K562 (cell line): ENCODE measurements at regions not wholly inside any gene's neighbourhood (a gene's known extent, or its start where the extent isn't known, plus 50 kb on each side); places are given as distances from the start of the nearest gene placed in this dataset.

Experiments
- CCNT2 ChIP-seq: IDR thresholded peaks from 2 replicates; pipeline ENCODE4 v1.6.1; 2011; ENCODE audit warnings: borderline replicate concordance, low read depth, mild to moderate bottlenecking, moderate library complexity, mixed read lengths, low read length; ENCODE audit not compliant: insufficient read length; ENCODE audit errors: extremely low read depth
- DEAF1 ChIP-seq: fragments of 450-650 bp; formaldehyde crosslinking; IDR thresholded peaks from 2 replicates; pipeline ENCODE4 v1.4.0; 2020; ENCODE audit warnings: mild to moderate bottlenecking, moderate library complexity
- EP300 ChIP-seq: IDR thresholded peaks from 2 replicates; pipeline ENCODE4 v1.6.1; 2012; ENCODE audit warnings: low read length, improper control_type of control experiment
- ERF ChIP-seq: fragments of 450-650 bp; formaldehyde crosslinking; IDR thresholded peaks from 2 replicates; pipeline ENCODE4 v1.4.0; 2020; ENCODE audit warnings: mild to moderate bottlenecking, mixed read lengths
- ESRRA ChIP-seq: fragments of 450-650 bp; IDR thresholded peaks from 2 replicates; pipeline ENCODE4 v1.6.1; 2014; ENCODE audit warnings: low read depth, mild to moderate bottlenecking, moderate library complexity, borderline replicate concordance
- EZH2 ChIP-seq: IDR thresholded peaks from 2 replicates; pipeline ENCODE4 v1.6.1; 2012; ENCODE audit warnings: low read depth, mild to moderate bottlenecking, inconsistent platforms, low read length, borderline replicate concordance
- HMGN3 ChIP-seq: IDR thresholded peaks from 2 replicates; pipeline ENCODE4 v1.6.1; 2011; ENCODE audit warnings: borderline replicate concordance, low read depth, mild to moderate bottlenecking, mixed read lengths, low read length; ENCODE audit not compliant: insufficient read length; ENCODE audit errors: extremely low read depth
- LCOR ChIP-seq: sonication (generic); formaldehyde crosslinking; IDR thresholded peaks from 2 replicates; pipeline ENCODE4 v1.8.0; 2022; ENCODE audit warnings: mild to moderate bottlenecking, missing genetic modification reagents
- MNT ChIP-seq, 2 experiments: fragments of 450-650 bp; conservative IDR thresholded peaks; 2 replicates each; pipeline ENCODE4 v1.6.1; 2017; ENCODE audit warnings: mild to moderate bottlenecking in 2 of 2, moderate library complexity in 2 of 2
- PKNOX1 ChIP-seq: fragments of 450-650 bp; IDR thresholded peaks from 2 replicates; pipeline ENCODE4 v1.6.1; 2016
- POLR2A ChIP-seq: fragments of 450-650 bp; conservative IDR thresholded peaks from 2 replicates; pipeline ENCODE4 v1.6.1; 2016
- ZFP1 ChIP-seq: fragments of 450-650 bp; formaldehyde crosslinking; IDR thresholded peaks from 2 replicates; pipeline ENCODE4 v1.4.0; 2020; ENCODE audit warnings: mild to moderate bottlenecking, mixed read lengths
- ZNF384 ChIP-seq: IDR thresholded peaks from 2 replicates; pipeline ENCODE4 v1.6.1; 2012; ENCODE audit warnings: low read depth, low read length, improper control_type of control experiment

DNA sequence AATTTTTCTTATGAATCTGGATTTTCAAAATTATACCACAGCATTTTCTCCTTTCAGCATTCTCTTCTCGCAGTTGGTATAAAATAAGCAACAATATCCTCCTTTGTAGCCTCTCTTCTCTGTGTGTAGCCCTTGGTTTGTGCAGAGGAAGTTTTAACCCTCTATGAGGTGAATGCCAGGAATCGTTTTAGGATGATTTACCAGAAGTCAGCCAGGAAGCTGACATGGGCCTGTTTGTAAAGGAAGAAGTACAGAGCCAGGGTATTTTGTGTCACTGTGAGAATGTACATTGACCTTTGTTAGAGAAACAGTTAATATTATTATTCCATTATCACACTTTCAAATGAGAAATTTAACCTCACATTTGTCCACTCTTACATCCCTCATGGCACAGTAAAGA lies 88.9 kb upstream of the RPL34 start:
- TF ChIP-seq LCOR (CRISPR knock-in tag) (no peak), PKNOX1 (no peak), EP300 (no peak), ZFP1 (CRISPR knock-in tag) (no peak), ERF (CRISPR knock-in tag) (no peak), CCNT2 (no peak), MNT (conservative IDR thresholded peaks at IDR 0.05) (no peak), EZH2 (no peak), ZNF384 (no peak), ESRRA (no peak), HMGN3 (no peak), DEAF1 (no peak), POLR2A (no peak)
